Fibroblast of skin of scalp (primary cell): ENCODE measurements at regions not wholly inside any gene's neighbourhood (a gene's known extent, or its start where the extent isn't known, plus 50 kb on each side); places are given as distances from the start of the nearest gene placed in this dataset.
"Not testable (repeated sequence)": the region's sequence is repeated elsewhere in the genome, so short reads cannot be mapped to it uniquely, and the experiment has no call there.

Experiments
- DNase-seq: peaks from one replicate; pipeline ENCODE4 v3.0.0-alpha.2; 2013

GRCh38 chr1:223952801-223953200 lies 107.1 kb upstream of the TP53BP2 start:
- not testable (repeated sequence) for DNase-seq

- not testable (repeated sequence) for DNase-seq
Observed at GRCh38 chr1:223951551-223951950, 105.8 kb upstream of the TP53BP2 start.

GRCh38 chr1:223949944-223950343 lies 104.2 kb upstream of the TP53BP2 start:
- DNase-seq: not testable (repeated sequence)

GRCh38 chr1:223948041-223948440 lies 102.3 kb upstream of the TP53BP2 start:
- DNase-seq: not testable (repeated sequence)

GRCh38 chr1:223936592-223936991 lies 90.8 kb upstream of the TP53BP2 start:
- not testable (repeated sequence) for DNase-seq

DNA sequence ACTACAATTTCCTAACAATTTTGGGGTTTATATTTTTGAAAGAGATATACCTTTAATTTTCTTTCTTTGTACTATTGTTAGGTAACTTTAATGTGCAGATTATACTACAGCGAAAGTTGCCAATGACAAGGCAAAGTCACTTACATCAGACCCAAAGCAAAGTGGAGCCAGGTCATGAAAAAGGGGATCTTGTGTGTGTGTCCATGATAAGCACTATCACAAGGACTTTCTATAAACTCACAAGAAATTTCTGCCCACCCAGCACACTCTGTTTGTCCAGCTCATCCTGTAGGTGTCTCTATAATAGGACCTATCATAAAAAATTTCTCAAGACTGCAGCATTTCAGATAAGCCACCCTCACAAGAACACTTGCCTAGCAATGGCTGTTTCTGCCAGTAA lies 85.7 kb upstream of the TP53BP2 start:
- not testable (repeated sequence) for DNase-seq

- not testable (repeated sequence) for DNase-seq
Observed at GRCh38 chr1:223920805-223921204, 75.1 kb upstream of the TP53BP2 start.

- not testable (repeated sequence) for DNase-seq
Observed at GRCh38 chr1:223915476-223915875, 69.7 kb upstream of the TP53BP2 start.

DNA sequence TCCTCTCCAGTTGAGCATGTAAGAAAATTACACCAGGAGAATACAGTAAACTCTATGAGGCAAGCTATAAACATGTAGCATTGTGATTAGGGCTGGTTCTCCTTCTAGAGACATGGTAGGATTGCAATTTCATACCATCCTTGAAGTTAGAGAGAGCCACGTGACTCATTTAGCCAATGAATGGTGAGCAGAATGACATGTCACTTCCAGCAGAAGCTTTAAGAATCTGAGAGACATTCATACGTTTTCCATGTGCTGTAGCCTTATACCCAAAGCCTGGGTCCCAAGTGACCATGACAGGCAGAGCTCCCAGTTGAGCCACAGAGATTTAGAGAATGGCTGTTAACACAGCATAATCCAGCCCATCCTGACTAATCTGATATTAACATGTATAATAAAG lies 68.0 kb upstream of the TP53BP2 start:
- DNase-seq: not testable (repeated sequence)

GRCh38 chr1:223907943-223908587 lies 62.3 kb upstream of the TP53BP2 start:
- not testable (repeated sequence) for DNase-seq

DNA sequence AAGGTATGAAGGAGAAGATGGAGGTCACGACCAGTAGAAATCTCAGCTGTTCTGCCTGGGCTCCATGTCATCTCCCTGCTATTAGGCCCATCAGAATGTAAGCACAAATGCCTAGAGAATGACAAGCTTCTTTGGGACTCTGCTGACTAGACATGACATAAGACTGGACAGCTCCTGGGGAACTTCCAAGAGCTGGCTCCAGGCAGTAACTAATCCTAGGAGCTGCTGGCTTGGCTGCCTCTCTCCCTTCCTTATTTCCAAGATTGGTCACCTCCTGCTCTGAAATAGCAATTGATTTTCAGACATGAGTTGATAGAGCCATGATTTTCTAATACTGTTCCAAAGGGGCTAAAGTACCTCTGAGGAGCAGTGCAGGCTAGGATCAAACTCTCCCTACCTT lies 57.5 kb upstream of the TP53BP2 start:
- DNase-seq: not testable (repeated sequence)

GRCh38 chr1:223899775-223900174 lies 54.0 kb upstream of the TP53BP2 start:
- peak; percentile 13 for DNase-seq

DNA sequence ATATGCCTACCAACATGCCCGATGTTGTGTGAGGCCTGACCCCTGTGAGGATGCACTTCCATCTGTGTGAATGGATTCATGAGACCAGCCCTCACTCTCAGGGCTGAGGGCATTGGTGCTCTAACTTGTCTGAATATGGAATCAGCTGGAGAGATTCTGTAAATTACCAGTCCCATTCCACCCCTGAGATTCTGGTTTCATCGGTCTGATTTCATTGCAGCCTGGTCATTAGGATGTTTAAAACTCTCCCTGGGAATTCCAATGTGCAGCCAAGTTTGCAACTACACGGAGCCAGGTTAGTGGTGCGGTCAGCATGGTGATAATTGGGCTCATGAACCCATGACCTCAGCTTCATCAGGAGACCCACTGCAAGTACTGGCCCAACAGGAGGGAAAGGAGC lies 51.4 kb upstream of the TP53BP2 start:
- DNase-seq: not testable (repeated sequence)

GRCh38 chr1:223895950-223896349 lies 50.2 kb upstream of the TP53BP2 start:
- DNase-seq: not testable (repeated sequence)
